ENCODE measurements at regions not wholly inside any gene's neighbourhood (a gene's known extent, or its start where the extent isn't known, plus 50 kb on each side); places are given as distances from the start of the nearest gene placed in this dataset.

GRCh38 chr1:55932402-55932801 is 647.0 kb downstream of the PLPP3 start:
- TF ChIP-seq CTCF (IDR thresholded peaks at IDR 0.05; ENCODE audit: low read depth, low read length) (no peak), EZH2phosphoT487 (IDR thresholded peaks at IDR 0.05; ENCODE audit: low read depth) (no peak)
- Histone ChIP-seq H3K4me1 (ENCODE audit: low read length) (no peaks in the 10 kb centered on the region), H3K9me3 (ENCODE audit: insufficient read depth, low read length) (no peaks in the 10 kb centered on the region), H3K27ac (ENCODE audit: low read length) (no peak overlapping the region), H2AFZ (ENCODE audit: low read depth, low read length) (no peak overlapping the region), H3K9ac (ENCODE audit: low read length) (no peak overlapping the region), H3K36me3 (replicated peaks; ENCODE audit: low read depth, low read length) (no peaks in the 10 kb centered on the region), H4K20me1 (ENCODE audit: insufficient read depth, low read length) (no peaks in the 10 kb centered on the region), H3K79me2 (ENCODE audit: low read length) (no peaks in the 10 kb centered on the region), H3K4me3 (ENCODE audit: low read length) (no peak overlapping the region), H3K27me3 (ENCODE audit: low read depth, low read length) (no peaks in the 10 kb centered on the region), H3K4me2 (ENCODE audit: low read length) (no peak overlapping the region)

- Histone ChIP-seq H3K4me1 (ENCODE audit: low read length) (no peaks in the 10 kb centered on the region), H3K79me2 (ENCODE audit: low read length) (no peaks in the 10 kb centered on the region), H2AFZ (ENCODE audit: low read depth, low read length) (no peak overlapping the region), H4K20me1 (ENCODE audit: insufficient read depth, low read length) (no peaks in the 10 kb centered on the region), H3K9me3 (ENCODE audit: insufficient read depth, low read length) (no peaks in the 10 kb centered on the region), H3K4me2 (ENCODE audit: low read length) (no peak overlapping the region), H3K36me3 (replicated peaks; ENCODE audit: low read depth, low read length) (no peaks in the 10 kb centered on the region), H3K27me3 (ENCODE audit: low read depth, low read length) (no peaks in the 10 kb centered on the region), H3K9ac (ENCODE audit: low read length) (no peak overlapping the region), H3K27ac (ENCODE audit: low read length) (no peak overlapping the region), H3K4me3 (ENCODE audit: low read length) (no peak overlapping the region)
- TF ChIP-seq EZH2phosphoT487 (IDR thresholded peaks at IDR 0.05; ENCODE audit: low read depth) (no peak), CTCF (IDR thresholded peaks at IDR 0.05; ENCODE audit: low read depth, low read length) (no peak)
Observed at GRCh38 chr1:55931081-55931940, 648.1 kb downstream of the PLPP3 start.

GRCh38 chr1:55929652-55930051 is 649.7 kb downstream of the PLPP3 start:
- Histone ChIP-seq H3K79me2 (ENCODE audit: low read length) (no peaks in the 10 kb centered on the region), H3K4me2 (ENCODE audit: low read length) (no peak overlapping the region), H3K27ac (ENCODE audit: low read length) (no peak overlapping the region), H3K4me1 (ENCODE audit: low read length) (no peaks in the 10 kb centered on the region), H4K20me1 (ENCODE audit: insufficient read depth, low read length) (no peaks in the 10 kb centered on the region), H3K27me3 (ENCODE audit: low read depth, low read length) (no peaks in the 10 kb centered on the region), H3K9me3 (ENCODE audit: insufficient read depth, low read length) (no peaks in the 10 kb centered on the region), H3K9ac (ENCODE audit: low read length) (no peak overlapping the region), H3K36me3 (replicated peaks; ENCODE audit: low read depth, low read length) (no peaks in the 10 kb centered on the region), H2AFZ (ENCODE audit: low read depth, low read length) (no peak overlapping the region), H3K4me3 (ENCODE audit: low read length) (no peak overlapping the region)
- TF ChIP-seq CTCF (IDR thresholded peaks at IDR 0.05; ENCODE audit: low read depth, low read length) (no peak), EZH2phosphoT487 (IDR thresholded peaks at IDR 0.05; ENCODE audit: low read depth) (no peak)

- H3K4me1 ChIP-seq (ENCODE audit: low read length) = no peaks in the 10 kb centered on the region
- H3K36me3 ChIP-seq (replicated peaks; ENCODE audit: low read depth, low read length) = no peaks in the 10 kb centered on the region
- TF ChIP-seq CTCF (IDR thresholded peaks at IDR 0.05; ENCODE audit: low read depth, low read length) (no peak), EZH2phosphoT487 (IDR thresholded peaks at IDR 0.05; ENCODE audit: low read depth) (no peak)
- no peak overlapping the region for H3K9ac ChIP-seq (ENCODE audit: low read length)
- H3K79me2 ChIP-seq (ENCODE audit: low read length) = no peaks in the 10 kb centered on the region
- H3K9me3 ChIP-seq (ENCODE audit: insufficient read depth, low read length) = no peaks in the 10 kb centered on the region
- H2AFZ ChIP-seq (ENCODE audit: low read depth, low read length) = no peak overlapping the region
- no peak overlapping the region for H3K4me3 ChIP-seq (ENCODE audit: low read length)
- no peaks in the 10 kb centered on the region for H4K20me1 ChIP-seq (ENCODE audit: insufficient read depth, low read length)
- H3K27ac ChIP-seq (ENCODE audit: low read length) = no peak overlapping the region
- no peaks in the 10 kb centered on the region for H3K27me3 ChIP-seq (ENCODE audit: low read depth, low read length)
- H3K4me2 ChIP-seq (ENCODE audit: low read length) = no peak overlapping the region
Observed at GRCh38 chr1:55928576-55928975, 650.8 kb downstream of the PLPP3 start.

Measured in OCI-LY3 (cell line).